ENCODE measurements at regions not wholly inside any gene's neighbourhood (a gene's known extent, or its start where the extent isn't known, plus 50 kb on each side); places are given as distances from the start of the nearest gene placed in this dataset.

GRCh38 chr1:95990033-95990432 lies 731.6 kb upstream of the PTBP2 start:
- H3K27ac ChIP-seq (ENCODE audit: low read depth, low read length): no peak overlapping the region
- no peaks in the 10 kb centered on the region for H3K27me3 ChIP-seq (ENCODE audit: control insufficient read depth in 5 of 5, insufficient read depth in 4 of 5, low read length in 5 of 5)
- H3K4me3 ChIP-seq (ENCODE audit: low read depth in 1 of 5, low read length in 5 of 5): no peak overlapping the region
- H3K36me3 ChIP-seq (ENCODE audit: control insufficient read depth in 5 of 5, insufficient read depth in 5 of 5, low read length in 5 of 5): no peaks in the 10 kb centered on the region
- H3K4me1 ChIP-seq (ENCODE audit: control insufficient read depth in 5 of 5, insufficient read depth in 5 of 5, low read length in 5 of 5): no peaks in the 10 kb centered on the region
- H3K9me3 ChIP-seq (ENCODE audit: control insufficient read depth in 5 of 5, low read length in 5 of 5): no peaks in the 10 kb centered on the region
- no peak overlapping the region for H3K9ac ChIP-seq (ENCODE audit: low read length in 5 of 5)

- Histone ChIP-seq H3K9me3 (ENCODE audit: control insufficient read depth in 5 of 5, low read length in 5 of 5) (no peaks in the 10 kb centered on the region), H3K9ac (ENCODE audit: low read length in 5 of 5) (no peak overlapping the region), H3K27me3 (ENCODE audit: control insufficient read depth in 5 of 5, insufficient read depth in 4 of 5, low read length in 5 of 5) (no peaks in the 10 kb centered on the region), H3K4me1 (ENCODE audit: control insufficient read depth in 5 of 5, insufficient read depth in 5 of 5, low read length in 5 of 5) (no peaks in the 10 kb centered on the region), H3K27ac (ENCODE audit: low read depth, low read length) (no peak overlapping the region), H3K36me3 (ENCODE audit: control insufficient read depth in 5 of 5, insufficient read depth in 5 of 5, low read length in 5 of 5) (no peaks in the 10 kb centered on the region), H3K4me3 (ENCODE audit: low read depth in 1 of 5, low read length in 5 of 5) (no peak overlapping the region)
These were observed 729.6 kb upstream of the PTBP2 start for GRCh38 chr1:95991787-95992520.

- Histone ChIP-seq H3K36me3 (ENCODE audit: control insufficient read depth in 5 of 5, insufficient read depth in 5 of 5, low read length in 5 of 5) (no peaks in the 10 kb centered on the region), H3K27ac (ENCODE audit: low read depth, low read length) (no peak overlapping the region), H3K4me3 (ENCODE audit: low read depth in 1 of 5, low read length in 5 of 5) (peak overlapping the region in 2 of 5 donors; percentile 25 to 29), H3K9me3 (ENCODE audit: control insufficient read depth in 5 of 5, low read length in 5 of 5) (no peaks in the 10 kb centered on the region), H3K4me1 (ENCODE audit: control insufficient read depth in 5 of 5, insufficient read depth in 5 of 5, low read length in 5 of 5) (no peaks in the 10 kb centered on the region), H3K27me3 (ENCODE audit: control insufficient read depth in 5 of 5, insufficient read depth in 4 of 5, low read length in 5 of 5) (no peaks in the 10 kb centered on the region), H3K9ac (ENCODE audit: low read length in 5 of 5) (no peak overlapping the region)
These were observed 726.9 kb upstream of the PTBP2 start for GRCh38 chr1:95994643-95995042.

- Histone ChIP-seq H3K36me3 (ENCODE audit: control insufficient read depth in 5 of 5, insufficient read depth in 5 of 5, low read length in 5 of 5) (no peaks in the 10 kb centered on the region), H3K4me3 (ENCODE audit: low read depth in 1 of 5, low read length in 5 of 5) (no peak overlapping the region), H3K9ac (ENCODE audit: low read length in 5 of 5) (no peak overlapping the region), H3K27ac (ENCODE audit: low read depth, low read length) (no peak overlapping the region), H3K4me1 (ENCODE audit: control insufficient read depth in 5 of 5, insufficient read depth in 5 of 5, low read length in 5 of 5) (no peaks in the 10 kb centered on the region), H3K9me3 (ENCODE audit: control insufficient read depth in 5 of 5, low read length in 5 of 5) (no peaks in the 10 kb centered on the region), H3K27me3 (ENCODE audit: control insufficient read depth in 5 of 5, insufficient read depth in 4 of 5, low read length in 5 of 5) (no peaks in the 10 kb centered on the region)
These were observed 719.4 kb upstream of the PTBP2 start for GRCh38 chr1:96002201-96002600.

GRCh38 chr1:96002969-96003964 lies 718.3 kb upstream of the PTBP2 start:
- Histone ChIP-seq H3K4me1 (ENCODE audit: control insufficient read depth in 5 of 5, insufficient read depth in 5 of 5, low read length in 5 of 5) (no peaks in the 10 kb centered on the region), H3K4me3 (ENCODE audit: low read depth in 1 of 5, low read length in 5 of 5) (no peak overlapping the region), H3K9ac (ENCODE audit: low read length in 5 of 5) (no peak overlapping the region), H3K27ac (ENCODE audit: low read depth, low read length) (no peak overlapping the region), H3K36me3 (ENCODE audit: control insufficient read depth in 5 of 5, insufficient read depth in 5 of 5, low read length in 5 of 5) (no peaks in the 10 kb centered on the region), H3K9me3 (ENCODE audit: control insufficient read depth in 5 of 5, low read length in 5 of 5) (no peaks in the 10 kb centered on the region), H3K27me3 (ENCODE audit: control insufficient read depth in 5 of 5, insufficient read depth in 4 of 5, low read length in 5 of 5) (no peaks in the 10 kb centered on the region)

- Histone ChIP-seq H3K9ac (ENCODE audit: low read length in 5 of 5) (no peak overlapping the region), H3K4me3 (ENCODE audit: low read depth in 1 of 5, low read length in 5 of 5) (no peak overlapping the region), H3K36me3 (ENCODE audit: control insufficient read depth in 5 of 5, insufficient read depth in 5 of 5, low read length in 5 of 5) (no peaks in the 10 kb centered on the region), H3K4me1 (ENCODE audit: control insufficient read depth in 5 of 5, insufficient read depth in 5 of 5, low read length in 5 of 5) (no peaks in the 10 kb centered on the region), H3K27me3 (ENCODE audit: control insufficient read depth in 5 of 5, insufficient read depth in 4 of 5, low read length in 5 of 5) (no peaks in the 10 kb centered on the region), H3K9me3 (ENCODE audit: control insufficient read depth in 5 of 5, low read length in 5 of 5) (no peaks in the 10 kb centered on the region), H3K27ac (ENCODE audit: low read depth, low read length) (no peak overlapping the region)
These were observed 711.7 kb upstream of the PTBP2 start for GRCh38 chr1:96009831-96010434.

- no peaks in the 10 kb centered on the region for H3K36me3 ChIP-seq (ENCODE audit: control insufficient read depth in 5 of 5, insufficient read depth in 5 of 5, low read length in 5 of 5)
These were observed 710.0 kb upstream of the PTBP2 start for GRCh38 chr1:96011606-96012005.

GRCh38 chr1:96016219-96016618 lies 705.4 kb upstream of the PTBP2 start:
- Histone ChIP-seq H3K9ac (ENCODE audit: low read length in 5 of 5) (no peak overlapping the region), H3K4me3 (ENCODE audit: low read depth in 1 of 5, low read length in 5 of 5) (no peak overlapping the region), H3K4me1 (ENCODE audit: control insufficient read depth in 5 of 5, insufficient read depth in 5 of 5, low read length in 5 of 5) (no peaks in the 10 kb centered on the region), H3K27ac (ENCODE audit: low read depth, low read length) (no peak overlapping the region), H3K27me3 (ENCODE audit: control insufficient read depth in 5 of 5, insufficient read depth in 4 of 5, low read length in 5 of 5) (no peaks in the 10 kb centered on the region), H3K36me3 (ENCODE audit: control insufficient read depth in 5 of 5, insufficient read depth in 5 of 5, low read length in 5 of 5) (no peaks in the 10 kb centered on the region), H3K9me3 (ENCODE audit: control insufficient read depth in 5 of 5, low read length in 5 of 5) (no peaks in the 10 kb centered on the region)

More at GRCh38 chr1:96011606-96012005, 710.0 kb upstream of the PTBP2 start:
- H3K27me3 ChIP-seq (ENCODE audit: control insufficient read depth in 5 of 5, insufficient read depth in 4 of 5, low read length in 5 of 5): no peaks in the 10 kb centered on the region
- H3K9me3 ChIP-seq (ENCODE audit: control insufficient read depth in 5 of 5, low read length in 5 of 5): no peaks in the 10 kb centered on the region
- H3K4me3 ChIP-seq (ENCODE audit: low read depth in 1 of 5, low read length in 5 of 5): no peak overlapping the region
- H3K9ac ChIP-seq (ENCODE audit: low read length in 5 of 5): no peak overlapping the region
- H3K27ac ChIP-seq (ENCODE audit: low read depth, low read length): no peak overlapping the region
- no peaks in the 10 kb centered on the region for H3K4me1 ChIP-seq (ENCODE audit: control insufficient read depth in 5 of 5, insufficient read depth in 5 of 5, low read length in 5 of 5)

GRCh38 chr1:96020378-96020777 lies 701.2 kb upstream of the PTBP2 start:
- H3K9ac ChIP-seq (ENCODE audit: low read length in 5 of 5): no peak overlapping the region
- H3K27ac ChIP-seq (ENCODE audit: low read depth, low read length): no peak overlapping the region
- H3K4me3 ChIP-seq (ENCODE audit: low read depth in 1 of 5, low read length in 5 of 5): no peak overlapping the region
- H3K9me3 ChIP-seq (ENCODE audit: control insufficient read depth in 5 of 5, low read length in 5 of 5): no peaks in the 10 kb centered on the region
- no peaks in the 10 kb centered on the region for H3K4me1 ChIP-seq (ENCODE audit: control insufficient read depth in 5 of 5, insufficient read depth in 5 of 5, low read length in 5 of 5)
- no peaks in the 10 kb centered on the region for H3K36me3 ChIP-seq (ENCODE audit: control insufficient read depth in 5 of 5, insufficient read depth in 5 of 5, low read length in 5 of 5)
- H3K27me3 ChIP-seq (ENCODE audit: control insufficient read depth in 5 of 5, insufficient read depth in 4 of 5, low read length in 5 of 5): no peaks in the 10 kb centered on the region

- Histone ChIP-seq H3K27me3 (ENCODE audit: control insufficient read depth in 5 of 5, insufficient read depth in 4 of 5, low read length in 5 of 5) (no peaks in the 10 kb centered on the region), H3K9ac (ENCODE audit: low read length in 5 of 5) (no peak overlapping the region), H3K4me1 (ENCODE audit: control insufficient read depth in 5 of 5, insufficient read depth in 5 of 5, low read length in 5 of 5) (no peaks in the 10 kb centered on the region), H3K27ac (ENCODE audit: low read depth, low read length) (no peak overlapping the region), H3K4me3 (ENCODE audit: low read depth in 1 of 5, low read length in 5 of 5) (no peak overlapping the region), H3K9me3 (ENCODE audit: control insufficient read depth in 5 of 5, low read length in 5 of 5) (peaks cover 0 to 5% (median 0%) of the 10 kb centered on the region in 5 donors), H3K36me3 (ENCODE audit: control insufficient read depth in 5 of 5, insufficient read depth in 5 of 5, low read length in 5 of 5) (no peaks in the 10 kb centered on the region)
These were observed 696.5 kb upstream of the PTBP2 start for GRCh38 chr1:96025062-96025461.
